ENCODE measurements at regions not wholly inside any gene's neighbourhood (a gene's known extent, or its start where the extent isn't known, plus 50 kb on each side); places are given as distances from the start of the nearest gene placed in this dataset.

DNA sequence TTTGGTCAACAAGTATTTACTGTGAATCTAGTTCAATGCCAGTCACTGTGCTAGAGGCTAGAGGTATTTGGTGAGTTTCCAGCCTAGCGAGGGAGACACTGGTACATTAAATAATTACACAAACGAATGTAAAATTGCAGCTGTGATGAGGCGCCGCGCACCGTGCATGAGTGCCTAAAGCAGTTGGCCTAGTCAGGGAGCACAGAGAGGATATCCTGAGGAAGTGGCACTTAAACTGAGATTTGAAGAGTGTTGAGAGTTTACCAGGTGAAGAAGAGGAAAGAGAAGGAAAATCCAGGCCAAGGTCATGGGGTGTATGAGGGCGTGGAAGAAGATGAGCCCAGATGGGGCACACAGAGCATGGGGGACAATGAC lies 157.6 kb upstream of the NDUFV2 start:
- no peak for DNase-seq (ENCODE audit: low spot score)

DNA sequence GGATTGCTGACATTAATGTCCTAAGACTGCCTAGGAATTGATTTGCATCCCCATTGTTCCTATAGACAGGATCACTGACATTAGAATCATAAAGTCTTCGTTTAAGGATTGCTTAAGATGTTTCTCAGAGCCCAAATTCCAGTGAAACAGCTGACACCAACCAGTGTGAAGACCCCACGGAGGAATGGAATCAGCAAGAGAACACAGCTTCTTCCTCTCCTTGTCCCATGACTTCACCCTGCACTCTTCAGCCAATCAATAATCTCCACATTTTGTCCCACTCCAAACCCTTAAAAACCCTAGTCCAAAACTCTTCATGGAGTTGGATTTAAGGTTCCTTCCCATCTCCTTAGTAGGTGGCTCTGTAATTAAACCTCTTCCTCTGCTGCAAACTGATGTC lies 157.0 kb upstream of the NDUFV2 start:
- DNase-seq (ENCODE audit: low spot score), result no peak

DNA sequence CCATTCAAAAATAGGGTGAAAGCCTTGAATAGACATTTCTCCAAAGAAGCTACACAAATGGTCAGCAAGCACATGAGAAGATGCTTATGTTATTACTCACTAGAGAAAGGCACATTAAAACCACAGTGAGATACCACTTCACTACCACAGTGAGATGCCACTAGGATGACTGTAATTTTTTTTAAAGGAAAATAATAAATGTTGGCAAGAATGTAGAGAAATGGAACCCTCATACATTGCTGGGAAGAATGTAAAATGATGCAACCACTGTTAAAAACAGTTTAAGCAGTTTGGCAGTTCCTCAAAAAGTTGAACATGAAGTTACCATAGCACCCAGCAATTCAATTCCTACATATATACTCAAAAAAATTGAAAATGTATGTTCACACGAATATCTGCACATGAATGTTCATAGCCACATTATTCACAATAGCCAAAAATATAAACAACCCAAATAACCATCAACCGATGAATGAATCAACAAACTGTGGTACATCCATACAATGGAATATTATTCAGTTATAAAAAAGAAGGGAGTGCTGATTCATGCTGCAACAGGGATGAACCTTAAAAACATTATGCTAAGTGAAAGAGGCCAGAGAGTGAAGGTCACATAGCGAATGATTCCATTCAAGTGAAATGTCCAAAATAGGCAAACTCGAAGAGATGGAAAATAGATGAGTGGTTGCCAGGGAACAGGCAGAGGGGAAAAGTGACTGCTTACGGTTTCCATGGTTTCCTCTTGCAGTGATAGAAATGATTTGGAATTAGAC lies 156.2 kb upstream of the NDUFV2 start:
- DNase-seq (ENCODE audit: low spot score), result peak; percentile 65

DNA sequence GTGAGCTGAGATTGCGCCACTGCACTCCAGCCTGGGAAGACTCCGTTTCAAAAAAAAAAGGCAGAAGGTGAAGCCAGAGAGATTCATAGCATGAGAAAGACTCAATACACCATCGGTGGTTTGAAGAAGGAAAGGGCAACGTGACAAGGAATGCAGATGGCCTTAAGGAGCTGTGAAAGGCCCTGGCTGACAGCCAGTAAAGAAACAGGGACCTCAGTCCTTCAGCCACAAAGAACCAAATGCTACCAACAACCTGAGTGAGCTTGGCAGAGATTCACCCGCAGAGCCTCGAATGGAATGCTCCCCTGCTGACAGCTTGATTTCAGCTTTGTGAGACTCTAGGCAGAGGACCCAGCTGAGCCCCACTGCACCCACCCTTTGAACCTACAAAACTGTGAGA lies 154.9 kb upstream of the NDUFV2 start:
- no peak for DNase-seq (ENCODE audit: low spot score)

DNA sequence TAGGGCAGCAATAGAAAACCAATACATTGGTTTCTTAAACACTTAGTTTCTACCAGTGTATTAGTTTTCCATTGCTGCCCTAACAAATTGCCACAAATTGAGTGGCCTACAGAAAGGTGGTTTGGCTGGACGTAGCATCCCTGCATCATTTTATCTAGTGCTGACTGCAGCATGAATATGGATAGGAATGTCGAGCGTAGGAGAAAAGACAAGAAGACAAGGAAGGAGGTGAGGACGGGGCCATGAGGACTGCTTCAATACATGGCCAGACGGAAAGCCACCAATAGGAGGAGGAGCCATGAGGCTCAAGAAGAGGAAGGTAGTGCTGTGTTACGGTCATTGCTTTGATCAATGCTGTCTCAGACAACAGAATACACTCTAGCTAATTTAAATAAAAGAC lies 154.5 kb upstream of the NDUFV2 start:
- no peak for DNase-seq (ENCODE audit: low spot score)

DNA sequence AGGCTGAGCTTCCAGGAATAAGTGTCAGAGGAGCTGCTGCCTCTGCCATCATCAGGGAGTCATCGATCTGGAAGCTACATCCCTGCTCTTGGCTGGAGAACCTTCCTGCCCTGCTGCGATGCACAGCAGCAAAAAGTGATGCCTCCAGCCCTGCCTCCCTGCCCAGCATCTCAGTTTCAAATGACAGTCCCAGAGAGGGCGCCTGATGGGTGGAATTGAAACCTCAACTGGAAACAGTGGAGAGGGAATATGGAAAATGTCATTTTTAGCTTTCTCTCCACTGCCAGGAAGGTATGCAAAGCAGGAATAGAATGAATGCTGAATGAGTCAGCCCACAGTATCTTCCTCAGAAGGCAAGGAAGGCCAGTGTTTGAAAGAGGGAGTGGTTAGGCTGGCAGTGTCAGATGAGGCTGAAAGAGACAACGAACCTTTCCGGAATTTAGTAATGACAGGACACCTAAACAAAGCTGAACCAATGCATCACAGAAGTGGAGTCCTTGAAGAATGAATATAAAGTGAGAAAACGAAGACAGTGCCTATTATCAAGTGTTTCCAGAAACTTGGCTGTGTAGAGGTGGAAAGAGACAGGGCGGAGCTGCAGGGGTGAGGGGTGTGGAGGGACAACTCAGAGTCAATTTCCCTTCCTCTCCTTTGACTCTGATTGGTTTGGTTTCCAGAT lies 153.9 kb upstream of the NDUFV2 start:
- DNase-seq (ENCODE audit: low spot score), result peak; percentile 77

DNA sequence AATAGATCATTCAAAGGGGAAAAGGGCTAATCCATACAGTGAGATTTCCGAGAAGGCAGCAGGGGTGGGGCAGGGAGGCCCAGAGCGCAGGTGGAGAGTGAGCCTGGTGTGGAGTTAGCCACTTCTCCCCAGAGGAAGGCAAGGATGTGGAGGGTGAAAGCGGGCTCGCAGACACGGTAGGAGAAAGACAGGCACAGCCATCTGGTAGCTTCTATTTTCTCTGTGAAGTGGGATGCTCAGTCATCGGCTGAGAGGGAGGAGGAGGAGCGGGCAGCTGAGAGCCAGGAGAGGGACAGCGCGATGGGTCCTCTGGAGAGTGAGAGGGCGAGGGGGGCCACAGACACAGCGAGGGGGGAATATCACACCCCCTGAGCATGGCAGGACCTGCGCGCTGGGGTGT lies 153.3 kb upstream of the NDUFV2 start:
- peak; percentile 50 for DNase-seq (ENCODE audit: low spot score)

DNA sequence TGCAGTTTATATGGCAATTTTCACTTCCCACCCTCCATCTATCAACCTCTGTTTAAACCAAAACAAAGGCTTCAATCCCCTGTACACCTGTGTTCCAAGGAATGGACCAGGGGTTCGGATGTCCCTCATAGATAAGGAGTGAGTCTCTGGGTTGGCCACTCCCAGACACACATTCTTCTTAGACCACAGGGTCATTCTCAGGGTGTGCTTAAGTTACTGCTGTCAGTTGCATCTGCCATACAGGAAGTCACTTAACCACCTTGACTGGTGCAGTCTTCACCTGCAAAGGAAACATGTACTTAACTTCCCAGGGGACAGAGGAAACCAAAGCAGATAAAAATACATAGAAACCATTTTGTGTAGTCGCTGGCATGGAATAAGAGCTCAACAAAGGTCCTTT lies 151.0 kb upstream of the NDUFV2 start:
- DNase-seq (ENCODE audit: low spot score), result no peak

DNA sequence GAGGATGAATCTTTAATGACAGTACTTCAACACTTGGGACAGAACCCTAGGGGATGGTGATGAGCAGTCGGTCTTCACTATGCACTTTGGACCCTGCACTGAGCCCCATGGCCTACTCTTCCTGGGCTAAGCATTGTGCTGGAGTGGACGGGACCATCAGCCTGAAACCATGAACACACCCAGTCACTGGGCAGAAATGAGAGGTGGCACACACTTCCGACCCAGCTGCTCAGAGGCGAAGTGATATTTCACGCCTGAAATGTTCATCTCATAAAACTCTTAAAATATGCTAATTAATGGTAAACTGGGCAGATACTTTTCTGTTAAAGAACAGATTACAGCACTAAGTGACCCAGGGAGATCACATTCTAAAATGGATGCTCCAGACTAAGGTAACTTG lies 150.3 kb upstream of the NDUFV2 start:
- no peak for DNase-seq (ENCODE audit: low spot score)

DNA sequence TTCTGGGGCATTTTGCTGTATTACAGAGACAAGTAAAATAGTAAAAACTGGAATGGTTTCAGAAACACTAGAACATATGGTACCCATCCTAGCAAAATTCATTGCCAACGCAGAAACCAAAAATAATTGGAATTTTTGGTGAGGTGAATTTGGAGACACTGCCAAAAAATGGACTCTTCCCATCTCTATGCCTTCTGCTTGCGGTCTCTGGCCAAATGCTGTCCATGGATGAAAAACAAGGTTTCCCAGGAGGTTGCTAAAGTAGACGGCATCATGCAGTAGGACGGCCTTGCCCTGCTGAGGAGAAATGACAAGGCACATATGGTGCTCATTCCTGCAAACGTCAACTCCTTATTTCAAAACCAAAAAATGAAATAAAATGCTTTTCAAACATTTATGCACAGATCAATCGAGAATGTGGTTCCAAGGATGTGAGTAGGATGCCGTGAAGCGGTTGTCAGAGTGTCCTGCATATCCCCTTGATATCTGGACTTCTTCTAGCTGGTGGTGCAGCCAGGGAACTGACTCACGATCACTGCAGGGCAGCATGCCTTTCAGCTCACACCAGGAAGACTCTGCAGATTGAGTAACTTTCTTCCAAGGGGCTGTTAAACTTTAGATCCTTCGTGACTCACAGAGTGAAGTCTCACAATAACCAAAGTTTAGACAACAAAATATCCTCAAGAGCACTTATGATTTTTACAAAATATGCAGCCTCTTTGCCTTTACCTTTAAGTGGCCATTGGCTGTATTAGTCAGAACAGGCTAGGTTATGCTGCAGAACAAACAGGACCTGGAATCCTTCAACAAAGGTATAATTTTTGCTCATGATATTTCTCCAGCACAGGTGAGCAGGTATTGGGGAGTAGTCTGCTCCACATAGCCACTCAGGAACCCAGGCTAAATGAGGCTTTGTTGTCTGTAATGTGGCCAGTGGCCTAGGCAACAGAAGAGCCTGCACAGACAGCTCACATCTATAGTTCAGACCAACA lies 149.4 kb upstream of the NDUFV2 start:
- peak; percentile 92 for DNase-seq (ENCODE audit: low spot score)

DNA sequence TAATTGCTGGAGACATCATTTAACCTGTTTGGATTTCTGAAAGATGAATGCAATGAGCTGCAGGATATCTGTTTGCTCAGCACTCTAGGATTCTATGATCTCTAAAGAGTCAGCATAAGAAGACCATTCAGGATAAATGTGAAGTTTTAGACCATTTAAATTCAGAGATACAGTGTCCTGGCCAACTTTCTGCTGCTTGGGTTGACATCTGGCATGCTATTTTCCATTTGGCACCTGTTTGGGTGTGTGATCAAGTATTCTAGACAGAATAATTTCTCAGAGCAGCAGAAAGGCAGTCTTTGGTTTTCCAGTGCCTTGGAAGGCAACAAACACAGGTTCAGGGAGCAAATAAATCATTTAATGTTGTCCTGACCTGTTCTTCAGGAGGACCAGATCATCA lies 144.8 kb upstream of the NDUFV2 start:
- no peak for DNase-seq (ENCODE audit: low spot score)

DNA sequence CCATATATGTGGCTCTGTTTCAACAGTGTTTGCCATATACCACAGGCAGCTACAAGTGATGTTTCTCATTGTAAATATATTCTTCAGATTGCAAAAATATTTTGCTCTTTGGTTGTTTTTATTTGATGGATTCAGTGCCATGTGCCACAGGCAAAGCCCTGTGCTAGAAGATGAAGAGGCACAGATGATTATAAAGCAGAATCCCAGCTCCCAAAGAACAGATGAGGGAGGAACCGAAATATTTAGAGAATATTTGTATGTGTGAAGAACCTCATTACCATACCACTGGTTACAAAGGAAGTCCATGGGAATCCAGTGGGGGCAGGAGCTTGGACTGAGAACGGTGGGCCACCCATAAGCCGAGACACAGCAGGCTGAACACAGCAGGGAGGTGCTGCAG lies 143.8 kb upstream of the NDUFV2 start:
- DNase-seq (ENCODE audit: low spot score), result no peak

DNA sequence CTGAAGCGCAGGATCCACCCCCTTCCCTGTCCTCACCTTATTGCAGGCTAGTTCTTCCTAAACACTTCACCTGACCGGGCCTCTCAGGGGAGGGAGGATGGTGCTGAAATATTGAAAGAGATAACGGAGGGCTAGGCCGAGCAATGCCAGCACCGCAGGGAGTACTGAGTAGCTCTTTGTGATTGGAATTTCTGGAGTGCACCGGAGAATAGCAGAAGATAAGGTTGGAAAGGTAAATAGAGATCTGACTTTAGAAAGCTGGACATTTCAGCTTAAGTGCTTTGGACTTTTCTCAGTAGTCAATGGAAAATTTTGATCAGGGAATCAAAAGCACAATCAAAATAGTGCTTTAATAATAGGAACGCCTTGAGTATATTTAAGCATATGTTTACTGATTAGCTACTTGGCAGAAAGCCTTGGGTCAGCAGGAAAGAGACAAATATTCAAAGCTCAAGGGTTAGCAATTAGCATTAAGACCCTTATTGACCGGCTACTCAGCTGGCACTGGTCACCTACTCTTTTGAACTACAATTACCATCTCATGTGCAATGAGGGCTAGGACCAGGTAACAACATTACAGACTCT lies 142.9 kb upstream of the NDUFV2 start:
- DNase-seq (ENCODE audit: low spot score), result no peak

DNA sequence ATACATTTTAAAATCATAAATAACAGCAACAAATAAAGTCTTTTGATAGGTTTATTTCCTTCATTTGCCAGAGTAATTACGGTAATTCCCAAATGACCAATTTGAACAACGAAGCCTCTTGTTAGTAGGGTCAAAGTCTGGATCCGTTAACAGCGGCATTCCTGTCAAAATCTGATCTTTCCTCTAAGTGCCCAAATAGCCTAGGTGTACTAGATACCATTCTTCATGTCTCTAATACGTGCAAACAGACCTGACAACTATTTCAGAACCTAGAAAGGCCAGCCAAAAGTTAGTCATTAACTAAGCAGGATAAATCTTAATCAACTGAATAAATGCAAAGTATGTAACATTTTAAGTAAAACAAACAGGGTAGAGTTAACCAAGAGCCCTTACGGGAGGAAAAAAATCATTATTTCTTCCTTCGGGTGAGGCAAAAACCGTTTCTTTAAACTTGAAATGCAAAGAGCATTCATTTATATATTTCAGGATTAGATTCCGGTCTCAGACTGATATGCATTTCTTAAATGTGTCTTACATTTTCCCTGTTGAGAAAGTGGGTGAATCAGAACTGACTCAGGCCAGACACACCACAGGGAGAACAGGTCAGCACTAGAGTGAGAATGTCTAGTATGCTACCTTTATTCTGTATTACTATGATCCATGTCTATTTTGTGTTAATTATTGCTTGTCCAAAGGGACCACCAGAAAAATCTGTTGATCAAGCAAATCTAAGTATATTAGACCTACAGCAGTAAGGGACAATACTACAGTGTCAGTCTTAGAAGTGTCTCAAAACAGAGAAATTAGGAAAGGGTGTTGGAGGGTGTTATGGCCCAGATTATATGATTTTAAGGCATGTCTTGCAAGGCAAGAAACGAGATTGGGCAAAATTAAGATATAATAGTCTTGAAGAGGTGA lies 141.5 kb upstream of the NDUFV2 start:
- peak; percentile 77 for DNase-seq (ENCODE audit: low spot score)

DNA sequence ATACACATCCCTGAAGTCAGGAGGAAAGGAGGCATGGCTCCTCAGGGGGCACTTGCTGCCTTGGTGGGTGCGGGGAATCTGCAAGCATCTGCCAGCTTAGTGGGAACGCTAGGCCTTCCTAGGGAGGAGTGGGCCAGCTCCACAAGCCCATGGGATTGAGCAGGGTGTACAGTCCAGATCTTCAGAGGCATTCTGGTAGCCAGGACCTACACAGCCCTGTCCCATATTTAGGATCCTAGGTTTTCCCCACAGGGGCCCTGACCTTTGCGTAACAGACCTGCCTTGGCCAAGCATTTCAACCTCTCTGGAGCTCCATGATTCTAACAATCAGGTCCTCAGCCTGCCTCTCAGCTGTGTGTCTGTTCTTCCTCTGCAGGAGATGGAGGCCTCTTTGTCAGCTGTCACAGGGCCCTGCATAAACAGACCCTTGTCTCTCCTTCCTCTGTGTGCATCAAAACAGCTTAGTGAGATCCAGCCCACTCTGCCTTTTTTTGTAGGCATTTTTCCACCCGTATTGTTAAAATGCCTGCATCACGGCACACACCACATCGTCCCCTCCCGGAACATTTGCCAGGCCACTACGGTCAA lies 140.2 kb upstream of the NDUFV2 start:
- DNase-seq (ENCODE audit: low spot score), result no peak

DNA sequence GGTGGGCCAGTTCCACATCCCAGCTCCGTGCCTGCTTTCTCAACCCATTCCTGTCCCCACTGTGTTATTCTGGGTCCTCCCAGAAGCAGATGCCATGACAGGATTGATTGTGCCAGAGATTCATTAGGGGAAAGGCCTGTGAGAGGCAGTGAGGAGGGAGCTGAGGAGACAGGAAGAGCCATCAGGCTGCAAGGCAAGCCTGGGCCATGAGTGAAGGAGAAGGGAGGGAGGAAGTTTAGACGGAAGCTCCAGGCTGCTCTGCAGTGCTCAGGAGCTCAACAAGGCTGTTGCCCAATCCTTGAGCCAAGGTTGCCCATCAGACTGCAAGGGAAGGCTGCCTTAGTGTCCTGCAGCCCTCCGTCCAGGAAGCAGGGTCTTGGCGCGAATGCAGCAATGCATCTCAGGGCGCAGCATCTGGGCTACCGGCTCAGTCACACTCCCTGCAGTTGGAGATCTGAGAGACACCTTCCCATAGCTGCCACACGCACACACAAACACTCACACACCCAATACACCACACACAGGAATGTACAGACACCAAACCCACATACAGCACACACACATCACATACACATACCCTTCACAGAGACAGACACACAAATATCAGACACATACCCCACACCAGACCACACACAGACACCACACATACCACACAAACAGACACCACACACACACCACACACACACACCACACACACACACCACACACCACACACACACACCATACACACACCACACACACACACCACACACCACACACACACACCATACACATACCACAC lies 139.5 kb upstream of the NDUFV2 start:
- no peak for DNase-seq (ENCODE audit: low spot score)

DNA sequence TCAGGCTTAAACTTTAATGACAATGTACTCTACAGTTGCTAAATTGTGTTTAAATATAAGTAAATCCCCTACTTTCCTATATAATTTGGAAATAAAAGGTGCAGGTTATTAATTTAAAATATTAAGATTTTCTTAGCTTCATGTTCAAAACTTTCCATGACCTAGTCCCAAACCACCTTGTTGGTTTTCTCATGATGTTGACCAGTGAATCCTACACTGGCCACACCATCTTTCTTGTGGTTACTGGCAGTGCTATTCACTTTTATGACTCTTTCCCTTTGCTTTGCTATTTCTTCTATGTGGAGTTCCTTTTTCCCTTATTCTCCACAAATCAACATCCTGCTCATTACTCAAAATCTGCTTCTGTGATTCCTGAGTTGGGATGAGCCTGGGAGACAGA lies 138.6 kb upstream of the NDUFV2 start:
- DNase-seq (ENCODE audit: low spot score), result no peak

DNA sequence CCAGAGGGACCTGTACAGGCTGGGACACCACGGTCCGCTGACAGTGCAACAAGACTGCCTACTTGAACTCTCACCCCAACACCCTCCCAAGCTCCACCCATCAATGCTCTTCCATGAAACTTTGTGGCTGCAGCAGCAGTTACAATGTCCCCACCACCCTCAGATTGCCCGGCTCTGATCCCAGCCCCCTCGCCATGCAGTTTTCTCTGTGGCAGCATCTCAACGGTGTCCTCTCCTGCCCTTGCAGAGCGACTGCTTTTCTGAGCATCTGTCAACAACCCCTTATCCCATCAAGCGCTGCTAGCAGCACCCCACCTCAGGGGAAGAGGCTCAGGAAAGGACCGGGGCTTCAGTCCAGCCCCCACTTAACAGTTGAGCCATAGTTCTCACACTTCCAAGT lies 137.1 kb upstream of the NDUFV2 start:
- DNase-seq (ENCODE audit: low spot score), result no peak

DNA sequence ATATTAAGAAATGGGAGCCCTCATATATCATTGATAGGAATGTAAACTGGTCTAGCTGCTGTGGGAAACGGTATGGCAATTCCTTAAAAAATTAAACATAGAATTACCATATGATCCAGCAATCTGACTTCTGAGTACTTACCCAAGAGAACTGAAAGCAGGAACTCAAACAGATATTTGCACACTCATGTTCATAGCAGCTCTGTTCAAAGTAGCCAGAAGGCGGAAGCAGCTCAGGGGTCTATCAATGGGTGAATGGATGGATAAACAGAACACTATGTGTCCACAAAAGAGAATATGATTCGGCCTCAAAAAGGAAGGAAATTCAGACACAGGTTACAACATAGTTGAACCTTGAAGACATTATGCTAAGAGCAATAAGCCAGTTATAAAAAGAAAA lies 135.7 kb upstream of the NDUFV2 start:
- no peak for DNase-seq (ENCODE audit: low spot score)

DNA sequence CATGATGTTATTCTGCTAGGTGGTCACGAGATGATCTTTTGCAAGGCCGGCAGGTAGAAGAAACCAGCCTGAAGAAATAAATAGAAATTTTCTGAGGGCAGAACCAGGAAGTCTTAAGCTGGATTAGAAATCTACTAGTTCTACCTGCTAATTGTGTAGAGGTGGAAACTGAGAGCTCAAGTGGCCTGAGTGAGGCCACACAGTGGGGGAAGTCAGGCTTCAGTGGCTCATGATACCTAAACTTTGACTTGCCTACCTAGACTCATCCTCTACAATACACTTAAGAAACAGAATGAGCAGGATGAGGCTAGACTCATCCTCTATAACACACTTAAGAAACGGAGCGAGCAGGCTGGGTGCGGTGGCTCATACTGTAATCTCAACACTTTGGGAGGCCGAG lies 134.9 kb upstream of the NDUFV2 start:
- DNase-seq (ENCODE audit: low spot score), result no peak
